Heart right ventricle (tissue), 16 donors: ENCODE measurements at regions not wholly inside any gene's neighbourhood (a gene's known extent, or its start where the extent isn't known, plus 50 kb on each side); places are given as distances from the start of the nearest gene placed in this dataset.

Experiments used
- ATAC-seq, 8 donors: fragments of 200-7000 bp; cut with Tn5 transposase; one replicate each; pipeline ENCODE4 v1.9.1; 2020; ENCODE audit warnings: mild to moderate bottlenecking in 8 of 8, moderate library complexity in 8 of 8, moderate number of reproducible peaks in 1 of 8
- DNase-seq, 2 donors: peaks; one replicate each; pipeline ENCODE4 v3.0.0-alpha.2; 2020
- H3K27ac ChIP-seq, 10 donors: fragments of 200-600 bp; sonication (generic) in 2 of 10; one replicate each; pipeline versions ENCODE4 v1.5.0 to v1.8.0; 2020 to 2022; ENCODE audit warnings: mild to moderate bottlenecking in 3 of 10
- H3K27me3 ChIP-seq, 7 donors: fragments of 200-600 bp; one replicate each; pipeline ENCODE4 v1.8.0; 2021 to 2022; ENCODE audit warnings: mild to moderate bottlenecking in 2 of 7
- H3K36me3 ChIP-seq, 9 donors: fragments of 200-600 bp; sonication (generic) in 1 of 9; one replicate each; pipeline versions ENCODE4 v1.5.0 to v1.8.0; 2020 to 2022; ENCODE audit warnings: mild to moderate bottlenecking in 2 of 9
- H3K4me1 ChIP-seq, 9 donors: fragments of 200-600 bp; sonication (generic) in 1 of 9; one replicate each; pipeline versions ENCODE4 v1.5.0 to v1.8.0; 2020 to 2022; ENCODE audit warnings: mild to moderate bottlenecking in 4 of 9
- H3K4me3 ChIP-seq, 10 donors: fragments of 200-600 bp; sonication (generic) in 2 of 10; one replicate each; pipeline versions ENCODE4 v1.5.0 to v1.8.0; 2020 to 2022; ENCODE audit warnings: mild to moderate bottlenecking in 7 of 10, moderate library complexity in 2 of 10
- H3K9me3 ChIP-seq, 11 donors: fragments of 200-600 bp in 10 of 11; sonication (generic) in 2 of 11; one replicate each; pipeline versions ENCODE4 v1.5.0 to v1.8.0; 2013 to 2022; ENCODE audit warnings: mild to moderate bottlenecking in 2 of 11, control low read depth in 1 of 11, moderate library complexity in 1 of 11
- WGBS, 2 donors: extraction: QIAGEN DNeasy Blood & Tissue Kit; methylation state at CpG; one replicate each; pipeline ENCODE4 v1.1.7; 2013; ENCODE audit warnings: inconsistent platforms in 1 of 2; 5-methylcytosine and 5-hydroxymethylcytosine counted together
- intact Hi-C, 10 donors: fragments of 100-400 bp; cut with DNase I; formaldehyde crosslinking; loops; one replicate each; pipeline versions ENCODE4 v1.11.1 to v1.14.2; 2022
- TF ChIP-seq, protein P1 (sequence below), 9 donors: fragments of 200-600 bp; sonication (generic) in 2 of 9; IDR thresholded peaks; one replicate each; pipeline versions ENCODE4 v1.5.0 to v1.8.0; 2021 to 2022; ENCODE audit warnings: antibody characterized with exemption in 9 of 9, mild to moderate bottlenecking in 5 of 9, moderate library complexity in 1 of 9
- donor health status: Arrhythmogenic right ventricular cardiomyopathy.
- donor health status: ischemic (EF 13 %, LVEDD 7.1; RV severe dilation, severe dysfunction).
- donor health status: healthy with polysubstance abuse.
- donor health status: DM: no; HTN: yes; CAD: no.
- donor health status: DM: no; HTN: no; CAD: no.
- donor health status: ischemic (EF 25% LVEDD 6.9; RV normal size, moderate dysfunction).
- donor health status: ischemic (EF 25% LVEDD 5.7; RV mildly dilated, moderate dysfunction).
- donor health status: healthy.
- donor health status: DM: yes; HTN: yes; CAD: no.
- donor health status: Ischemic cardiomyopathy.
- donor health status: ischemic (EF 35%, LVEDD 5.7; RV mildly dilated, moderate dysfunction).
- donor health status: nonischemic (EF 11% LVEDD 7.7; RV severe dilation, severe dysfunction).
- donor health status: DM: yes; HTN: yes; CAD: no.
- donor health status: PGD.
- donor health status: ischemic (EF 29% LVEDD 5.4; RV normal size, mild dysfunction).
- donor health status: nonischemic (EF 23%, LVEDD 6.1; RV moderate dilation, normal function).

DNA sequence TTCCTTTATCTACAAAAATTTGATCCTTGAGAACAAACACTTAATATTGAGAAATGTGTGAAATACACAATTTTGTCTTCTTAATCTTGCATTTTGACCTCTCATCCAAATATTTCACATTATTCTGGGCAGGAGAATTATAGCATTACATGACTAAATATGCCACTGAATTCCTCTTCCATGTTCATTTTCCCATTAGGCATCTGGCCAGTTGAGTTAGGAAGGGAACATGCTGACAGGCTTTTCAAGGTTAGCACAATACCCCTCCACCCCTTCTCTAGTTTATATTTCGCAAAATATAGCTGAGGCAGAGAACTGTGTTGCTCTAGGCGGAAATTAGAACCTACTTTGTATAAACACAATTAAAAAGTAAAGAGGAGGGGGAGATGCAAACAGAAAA lies 271.7 kb upstream of the ZC3H12C start:
- intact Hi-C loops = no loop called here
- Histone ChIP-seq H3K4me3 (no peak overlapping the region), H3K27me3 (no peaks in the 10 kb centered on the region), H3K9me3 (no peaks in the 10 kb centered on the region), H3K36me3 (no peaks in the 10 kb centered on the region), H3K27ac (no peak overlapping the region), H3K4me1 (no peaks in the 10 kb centered on the region)
- WGBS, 2 donors = 77 to 78% methylated on average over 2 of the region's 2 CpGs
- no peak for DNase-seq
- TF ChIP-seq, protein P1, sequence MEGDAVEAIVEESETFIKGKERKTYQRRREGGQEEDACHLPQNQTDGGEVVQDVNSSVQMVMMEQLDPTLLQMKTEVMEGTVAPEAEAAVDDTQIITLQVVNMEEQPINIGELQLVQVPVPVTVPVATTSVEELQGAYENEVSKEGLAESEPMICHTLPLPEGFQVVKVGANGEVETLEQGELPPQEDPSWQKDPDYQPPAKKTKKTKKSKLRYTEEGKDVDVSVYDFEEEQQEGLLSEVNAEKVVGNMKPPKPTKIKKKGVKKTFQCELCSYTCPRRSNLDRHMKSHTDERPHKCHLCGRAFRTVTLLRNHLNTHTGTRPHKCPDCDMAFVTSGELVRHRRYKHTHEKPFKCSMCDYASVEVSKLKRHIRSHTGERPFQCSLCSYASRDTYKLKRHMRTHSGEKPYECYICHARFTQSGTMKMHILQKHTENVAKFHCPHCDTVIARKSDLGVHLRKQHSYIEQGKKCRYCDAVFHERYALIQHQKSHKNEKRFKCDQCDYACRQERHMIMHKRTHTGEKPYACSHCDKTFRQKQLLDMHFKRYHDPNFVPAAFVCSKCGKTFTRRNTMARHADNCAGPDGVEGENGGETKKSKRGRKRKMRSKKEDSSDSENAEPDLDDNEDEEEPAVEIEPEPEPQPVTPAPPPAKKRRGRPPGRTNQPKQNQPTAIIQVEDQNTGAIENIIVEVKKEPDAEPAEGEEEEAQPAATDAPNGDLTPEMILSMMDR (IDR thresholded peaks at IDR 0.05) = no peak
- no peak for ATAC-seq

DNA sequence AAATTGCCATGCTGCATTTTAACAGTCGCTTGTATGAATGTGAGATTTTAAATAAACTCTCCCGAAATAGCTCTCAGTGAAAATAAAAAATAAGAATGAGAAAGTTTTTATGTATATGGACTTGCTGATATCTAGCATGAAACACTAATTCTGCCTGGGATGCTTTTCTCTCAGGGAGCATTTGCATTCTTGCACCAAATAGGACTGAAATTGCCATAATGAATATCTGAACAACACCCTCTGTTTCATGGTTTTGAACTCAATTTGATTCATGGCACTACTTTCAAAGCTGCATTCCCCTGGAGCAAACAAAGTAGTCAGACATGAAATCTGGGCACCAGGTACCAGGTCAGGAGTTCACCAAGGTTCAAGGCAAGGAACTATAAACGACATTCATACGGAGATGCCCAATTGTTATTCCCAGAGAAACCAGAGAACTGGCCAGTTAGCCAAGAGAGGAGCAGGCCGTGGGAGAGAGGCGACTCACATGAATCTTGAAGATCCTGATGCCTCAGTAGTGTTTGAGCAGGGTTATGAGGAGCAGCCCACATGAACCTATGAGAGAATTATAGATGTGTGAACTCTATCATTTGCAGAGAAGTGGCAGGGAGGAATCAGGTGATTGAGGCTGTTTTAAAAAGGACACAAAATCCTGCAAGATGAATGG lies 270.6 kb upstream of the ZC3H12C start:
- 86 to 90% methylated on average over 6 of the region's 6 CpGs for WGBS, 2 donors
- no peaks in the 10 kb centered on the region for H3K36me3 ChIP-seq
- H3K27ac ChIP-seq = no peak overlapping the region
- TF ChIP-seq, protein P1 (IDR thresholded peaks at IDR 0.05) = no peak
- H3K4me3 ChIP-seq = no peak overlapping the region
- intact Hi-C loops = no loop called here
- H3K27me3 ChIP-seq = no peaks in the 10 kb centered on the region
- no peaks in the 10 kb centered on the region for H3K4me1 ChIP-seq
- no peaks in the 10 kb centered on the region for H3K9me3 ChIP-seq
- ATAC-seq (no peak), DNase-seq (no peak)

DNA sequence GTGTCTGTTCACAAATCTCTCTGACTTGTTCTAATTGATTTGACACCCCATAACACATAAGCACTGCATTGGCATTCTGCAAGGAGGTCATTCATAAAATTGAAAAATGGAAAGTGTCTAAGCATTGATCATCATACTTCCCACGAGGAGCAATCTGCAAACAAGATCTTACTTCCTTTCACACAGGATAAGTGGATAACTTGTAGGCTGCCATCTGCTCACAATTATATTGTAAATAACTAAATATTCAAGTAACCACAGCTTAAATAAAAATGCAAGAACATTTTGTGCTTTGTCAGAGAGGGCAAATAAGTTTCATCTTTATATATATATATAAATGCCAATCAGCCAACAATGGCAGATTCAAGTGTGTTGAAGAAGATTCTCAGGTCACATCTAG lies 264.8 kb upstream of the ZC3H12C start:
- no peaks in the 10 kb centered on the region for H3K4me1 ChIP-seq
- H3K27me3 ChIP-seq = no peaks in the 10 kb centered on the region
- no peak for ATAC-seq
- intact Hi-C loops = no loop called here
- H3K27ac ChIP-seq = no peak overlapping the region
- WGBS, 2 donors = 56 to 63% methylated on average over 1 of the region's 1 CpG
- no peaks in the 10 kb centered on the region for H3K9me3 ChIP-seq
- DNase-seq = no peak
- no peaks in the 10 kb centered on the region for H3K36me3 ChIP-seq
- no peak overlapping the region for H3K4me3 ChIP-seq
- TF ChIP-seq, protein P1 (IDR thresholded peaks at IDR 0.05) = no peak

DNA sequence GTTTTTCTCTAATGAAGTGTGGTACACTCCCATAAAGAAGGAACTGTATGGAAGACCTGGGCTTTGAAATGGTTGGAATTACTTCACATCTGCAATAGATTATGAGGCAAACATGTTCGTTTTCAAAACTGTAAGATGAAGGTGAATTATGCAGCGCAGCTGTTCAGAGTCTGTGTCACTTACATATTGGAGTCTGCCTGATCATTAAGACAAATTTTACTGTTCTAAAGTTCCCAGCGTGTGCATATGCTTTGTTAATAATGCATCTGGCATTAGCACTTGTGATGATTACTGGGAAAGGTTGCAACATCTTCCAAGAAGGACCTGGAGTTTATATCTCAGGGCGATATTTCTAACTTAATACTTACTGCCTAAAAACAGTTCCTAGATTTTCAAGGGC lies 255.2 kb upstream of the ZC3H12C start:
- no peak for ATAC-seq
- intact Hi-C loops = no loop called here
- Histone ChIP-seq H3K4me3 (no peak overlapping the region), H3K36me3 (no peaks in the 10 kb centered on the region), H3K4me1 (no peaks in the 10 kb centered on the region), H3K9me3 (no peaks in the 10 kb centered on the region), H3K27ac (no peak overlapping the region), H3K27me3 (no peaks in the 10 kb centered on the region)
- DNase-seq = no peak
- TF ChIP-seq, protein P1 (IDR thresholded peaks at IDR 0.05) = no peak
- 81 to 83% methylated on average over 4 of the region's 4 CpGs for WGBS, 2 donors
